ENCODE measurements at regions not wholly inside any gene's neighbourhood (a gene's known extent, or its start where the extent isn't known, plus 50 kb on each side); places are given as distances from the start of the nearest gene placed in this dataset.

DNA sequence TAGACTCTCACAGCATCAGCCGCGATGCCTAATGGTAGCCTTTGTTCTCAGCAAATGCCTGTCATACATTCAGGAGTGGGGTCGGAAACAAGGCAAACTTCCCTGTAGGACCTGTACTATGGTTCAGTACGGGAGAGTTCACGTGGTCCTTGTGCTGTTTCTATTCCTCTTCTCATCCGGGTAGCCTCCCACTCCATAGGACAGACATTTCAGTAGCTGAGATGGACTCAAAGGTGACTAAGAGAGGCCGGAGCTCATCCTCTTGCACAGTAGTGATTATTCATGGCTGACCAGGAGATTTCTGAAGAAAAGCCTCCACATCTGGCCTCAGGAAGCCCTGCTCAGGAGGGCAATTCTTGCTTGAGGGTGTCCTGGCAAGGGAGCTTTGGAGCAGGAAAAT is 117.8 kb upstream of the SPRED2 start:
- no peak for DNase-seq

DNA sequence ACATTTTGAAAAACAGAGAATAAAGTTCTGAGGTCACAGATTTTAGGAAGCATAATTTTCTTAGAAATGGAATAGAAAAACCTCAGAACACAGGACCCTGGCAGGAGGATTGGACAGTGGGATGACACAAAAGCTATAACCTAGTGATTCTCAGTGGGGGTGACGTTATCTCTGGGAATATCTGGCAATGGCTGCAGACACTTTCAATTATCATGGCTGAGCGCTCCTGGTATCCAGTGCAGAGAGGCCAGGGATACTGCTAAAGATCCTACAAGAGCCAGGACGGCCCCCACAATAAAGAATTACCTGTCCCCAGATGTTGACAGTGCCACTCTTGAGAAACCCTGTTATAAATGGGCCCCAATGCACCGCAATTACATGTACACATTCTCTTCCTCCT is 117.2 kb upstream of the SPRED2 start:
- no peak for DNase-seq

DNA sequence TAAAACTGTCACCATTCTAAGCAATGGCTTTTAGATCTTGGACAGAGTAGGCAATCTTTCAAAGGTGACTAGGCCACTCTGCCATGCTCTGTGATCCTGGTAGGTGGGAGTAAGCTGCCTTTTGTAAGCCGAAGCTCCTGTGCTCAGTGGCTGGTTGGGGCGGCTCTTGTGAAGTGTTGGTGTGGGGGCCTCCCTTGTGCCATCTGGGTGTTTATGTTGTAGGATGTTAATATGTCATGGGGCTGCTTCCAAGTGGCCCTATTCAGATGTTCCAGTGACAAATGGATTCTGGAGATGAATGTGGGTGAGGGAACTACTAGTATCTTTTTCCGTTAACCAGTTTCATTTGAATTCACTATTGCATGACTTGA is 116.8 kb upstream of the SPRED2 start:
- no peak for DNase-seq

DNA sequence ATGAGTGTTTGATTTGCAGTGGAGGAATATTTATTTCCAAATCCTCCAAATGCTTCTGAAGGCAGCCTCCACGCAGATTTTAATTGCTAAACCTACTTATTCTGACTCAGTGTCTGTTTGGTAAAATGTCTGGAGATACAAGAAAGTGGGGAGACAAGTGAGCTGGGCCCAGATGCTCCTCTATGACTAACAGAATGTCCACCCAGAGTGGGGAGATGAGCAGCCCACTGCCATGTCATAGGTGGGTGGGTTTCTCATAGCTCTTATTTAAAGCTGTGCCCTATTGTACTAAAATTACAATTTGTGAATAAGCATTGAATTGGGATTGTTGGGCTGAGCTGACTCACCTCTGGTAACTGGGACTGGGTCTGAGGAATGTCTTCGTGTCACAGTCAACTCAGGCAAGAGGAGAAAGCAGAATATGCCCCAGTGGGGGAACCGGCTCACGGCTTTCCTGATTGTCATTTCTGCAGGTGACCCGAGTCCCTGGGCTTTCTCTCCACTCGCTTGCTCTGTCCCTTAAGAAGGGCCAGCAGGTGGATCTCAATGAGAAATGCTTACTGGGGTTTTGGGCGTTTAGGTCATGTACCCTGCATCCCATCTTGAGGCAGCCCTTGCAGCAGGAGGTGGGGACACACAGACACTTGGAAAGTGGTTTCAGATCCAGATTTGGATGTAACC is 116.3 kb upstream of the SPRED2 start:
- peak; percentile 46 for DNase-seq

DNA sequence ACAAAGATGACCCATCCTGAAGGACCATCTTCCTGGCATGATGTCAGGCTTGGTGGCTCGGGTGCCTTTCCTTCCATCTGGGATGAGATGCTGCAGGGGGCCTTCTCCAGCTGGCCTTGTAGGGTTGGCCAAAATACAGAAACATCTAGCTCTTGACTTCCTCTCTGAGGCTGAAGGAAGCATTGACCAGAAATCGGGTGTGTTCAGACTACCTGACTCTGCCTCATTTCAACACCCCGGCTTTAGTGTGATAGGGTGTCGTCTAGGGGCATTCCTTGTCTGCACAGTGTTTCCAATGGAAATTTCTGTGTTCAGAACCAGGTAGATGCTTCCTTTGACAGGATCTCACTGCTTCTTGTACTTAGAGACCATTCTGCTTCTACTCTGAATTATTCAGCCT is 115.7 kb upstream of the SPRED2 start:
- no peak for DNase-seq

DNA sequence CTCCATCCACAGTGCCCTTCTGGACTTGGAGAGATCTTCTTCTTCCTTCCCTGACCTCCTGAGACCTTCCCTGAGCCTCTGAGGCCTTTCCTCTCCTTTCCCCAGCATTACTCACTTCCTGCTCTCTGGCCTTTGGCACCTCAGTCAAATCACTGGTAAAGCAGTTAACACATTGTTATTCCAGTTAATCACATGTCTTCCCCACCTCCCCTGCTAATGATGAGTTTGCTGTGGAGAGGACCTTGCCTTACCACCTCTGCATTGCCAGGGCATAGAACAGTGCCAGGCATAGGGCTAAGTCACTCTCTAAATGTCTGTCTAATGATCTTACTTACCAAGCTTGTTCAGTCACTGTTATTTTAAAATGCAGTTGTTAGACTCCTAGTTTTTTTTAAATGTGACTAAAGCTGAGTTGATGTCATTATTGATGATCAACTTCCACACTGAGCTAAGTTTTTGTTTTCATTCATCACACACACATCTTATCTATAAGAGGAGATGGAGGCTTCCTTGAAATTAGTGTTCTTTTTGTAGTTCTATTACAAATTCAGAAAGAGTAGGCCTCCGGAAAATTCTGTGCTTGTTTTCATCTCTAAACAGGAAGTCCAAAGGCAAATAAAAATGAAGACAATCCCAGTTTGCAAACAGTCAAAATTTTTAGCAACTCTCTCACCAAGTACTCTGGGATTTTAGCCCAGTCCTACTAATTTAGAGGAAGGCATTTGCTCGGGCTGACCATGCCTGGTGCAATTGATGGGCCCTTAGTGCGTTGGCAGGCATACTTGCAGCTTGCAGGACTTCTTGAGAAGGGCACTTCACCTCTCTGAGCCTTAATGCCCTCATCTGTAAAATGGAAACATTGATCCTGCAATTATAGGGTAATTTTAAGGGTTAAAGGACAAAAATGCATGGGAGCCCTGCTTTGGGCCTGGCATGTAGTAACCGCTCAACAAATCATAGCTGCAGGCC is 113.7 kb upstream of the SPRED2 start:
- peak; percentile 53 for DNase-seq

DNA sequence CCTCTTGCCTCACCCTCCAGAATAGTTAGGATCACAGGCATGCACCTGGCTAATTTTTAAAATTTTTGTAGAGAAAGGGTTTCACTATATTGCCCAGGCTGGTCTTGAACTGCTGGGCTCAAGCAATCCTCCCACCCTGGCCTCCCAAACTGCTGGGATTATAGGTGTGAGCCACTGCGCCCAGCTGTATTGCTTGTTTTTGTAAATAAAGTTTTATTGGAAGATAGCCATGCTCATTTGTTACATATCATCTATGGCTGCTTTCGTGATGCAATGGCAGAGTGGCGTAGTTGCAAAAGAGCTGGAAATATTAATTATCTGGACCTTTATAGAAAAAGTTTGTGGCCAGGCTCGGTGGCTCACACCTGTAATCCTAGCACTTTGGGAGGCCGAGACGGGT is 109.4 kb upstream of the SPRED2 start:
- DNase-seq = no peak

DNA sequence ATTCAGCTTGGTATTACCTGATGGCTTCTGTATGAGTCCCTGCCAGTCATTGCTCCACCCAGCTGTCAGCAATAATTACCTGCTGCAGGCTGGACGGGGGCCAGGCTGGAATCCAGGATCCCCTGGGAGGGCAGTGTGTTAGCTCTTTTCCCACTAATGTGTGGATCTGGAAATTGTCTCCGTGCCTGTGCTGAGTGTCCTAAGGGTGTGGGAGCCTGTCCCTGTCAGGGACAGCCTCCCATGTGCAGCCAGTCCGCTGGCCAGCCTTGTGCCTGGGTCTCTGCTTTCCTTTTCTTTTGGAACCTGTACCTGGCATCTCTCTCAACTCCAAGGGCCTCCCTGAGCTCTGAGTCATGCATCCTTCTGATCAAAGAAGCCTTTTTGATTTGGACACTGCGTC is 107.2 kb upstream of the SPRED2 start:
- no peak for DNase-seq

DNA sequence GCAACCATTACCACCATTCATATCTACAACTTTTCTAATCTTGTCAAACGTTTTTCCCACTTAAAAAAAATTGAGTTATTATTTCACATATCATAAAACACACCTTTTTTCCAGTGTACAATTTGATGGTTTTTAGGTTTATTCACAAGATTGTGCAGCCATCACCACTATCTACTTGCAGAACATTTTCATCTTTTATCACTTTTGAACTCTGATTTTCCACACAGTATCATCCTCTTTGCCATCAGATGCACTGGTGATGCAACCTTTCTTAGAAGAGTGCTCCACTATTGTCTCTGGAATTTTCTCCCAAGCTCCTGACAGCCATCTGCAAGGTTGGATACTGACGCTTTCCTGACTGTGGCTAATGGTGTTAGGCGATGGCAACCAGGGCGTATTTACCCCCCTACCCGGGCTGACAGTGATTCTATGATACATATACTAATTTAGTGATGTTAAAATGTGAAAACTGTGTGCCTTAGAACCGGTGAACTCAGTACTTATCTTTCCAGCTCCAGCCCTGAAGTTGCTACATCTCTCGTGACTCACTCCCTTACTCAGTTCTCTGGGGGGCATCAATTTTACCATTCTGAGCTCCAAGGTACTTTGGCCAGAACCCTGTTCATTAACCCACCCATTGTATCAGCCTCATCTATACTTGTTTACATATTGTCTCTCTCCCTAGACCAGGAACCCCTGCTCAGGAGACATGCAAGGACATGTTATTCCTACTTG is 105.4 kb upstream of the SPRED2 start:
- DNase-seq = peak; percentile 41

DNA sequence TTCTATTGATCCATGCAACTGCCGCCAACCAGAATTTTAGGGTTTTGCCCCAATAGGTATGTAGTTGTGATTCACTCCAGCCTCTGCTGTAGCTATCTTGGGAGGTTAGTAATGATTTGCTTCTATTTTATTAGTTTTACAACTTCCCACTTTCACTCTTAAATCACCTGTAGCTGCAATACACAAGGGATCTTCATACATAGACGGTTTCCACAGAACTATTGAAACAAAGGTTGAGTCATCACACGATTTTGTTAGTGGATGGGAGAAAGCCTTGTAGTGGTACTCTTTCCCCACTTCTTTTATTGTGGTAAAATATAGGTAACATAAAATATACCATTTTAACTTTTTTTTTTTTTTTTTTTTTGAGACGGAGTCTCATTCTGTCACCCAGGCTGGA is 104.2 kb upstream of the SPRED2 start:
- no peak for DNase-seq

DNA sequence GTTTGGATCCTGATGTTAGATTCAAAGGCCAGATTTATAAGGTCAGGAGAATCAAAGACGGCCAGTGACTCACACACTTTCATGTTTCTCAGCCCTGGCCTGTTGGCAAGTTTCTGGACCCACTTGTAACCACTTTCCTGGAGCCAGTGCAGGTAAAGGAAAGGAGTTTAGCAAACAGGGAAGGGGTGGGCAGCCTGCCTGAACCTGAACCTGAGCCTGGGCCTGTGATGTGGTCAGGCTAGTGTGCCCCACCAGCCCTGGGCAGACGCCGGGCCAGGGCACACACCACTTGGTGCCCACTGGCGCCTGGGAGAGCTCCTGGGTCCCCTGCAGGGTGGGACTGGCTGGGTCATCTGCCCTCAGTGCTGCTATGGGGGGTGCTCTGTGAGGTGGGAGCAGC is 100.5 kb upstream of the SPRED2 start:
- no peak for DNase-seq

DNA sequence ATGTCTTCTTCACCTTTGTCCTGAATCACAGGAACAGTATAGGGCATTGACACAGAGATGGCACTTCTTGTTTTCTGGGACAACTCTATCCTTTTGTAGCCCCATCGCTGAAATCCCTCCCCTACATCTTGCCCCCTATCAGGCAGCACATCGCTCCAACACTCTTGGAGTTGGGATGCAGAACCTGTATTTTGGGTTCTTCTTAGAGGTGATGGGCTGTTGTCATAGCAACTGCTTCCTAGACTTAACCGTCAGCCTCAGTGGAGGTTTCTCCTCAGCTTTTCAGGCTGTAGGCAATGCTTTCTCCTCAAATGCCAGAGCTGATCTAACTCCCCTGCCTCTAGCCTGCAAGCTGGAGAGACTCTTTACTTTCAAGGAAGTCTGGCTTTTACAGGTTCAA is 99.9 kb upstream of the SPRED2 start:
- DNase-seq = no peak

DNA sequence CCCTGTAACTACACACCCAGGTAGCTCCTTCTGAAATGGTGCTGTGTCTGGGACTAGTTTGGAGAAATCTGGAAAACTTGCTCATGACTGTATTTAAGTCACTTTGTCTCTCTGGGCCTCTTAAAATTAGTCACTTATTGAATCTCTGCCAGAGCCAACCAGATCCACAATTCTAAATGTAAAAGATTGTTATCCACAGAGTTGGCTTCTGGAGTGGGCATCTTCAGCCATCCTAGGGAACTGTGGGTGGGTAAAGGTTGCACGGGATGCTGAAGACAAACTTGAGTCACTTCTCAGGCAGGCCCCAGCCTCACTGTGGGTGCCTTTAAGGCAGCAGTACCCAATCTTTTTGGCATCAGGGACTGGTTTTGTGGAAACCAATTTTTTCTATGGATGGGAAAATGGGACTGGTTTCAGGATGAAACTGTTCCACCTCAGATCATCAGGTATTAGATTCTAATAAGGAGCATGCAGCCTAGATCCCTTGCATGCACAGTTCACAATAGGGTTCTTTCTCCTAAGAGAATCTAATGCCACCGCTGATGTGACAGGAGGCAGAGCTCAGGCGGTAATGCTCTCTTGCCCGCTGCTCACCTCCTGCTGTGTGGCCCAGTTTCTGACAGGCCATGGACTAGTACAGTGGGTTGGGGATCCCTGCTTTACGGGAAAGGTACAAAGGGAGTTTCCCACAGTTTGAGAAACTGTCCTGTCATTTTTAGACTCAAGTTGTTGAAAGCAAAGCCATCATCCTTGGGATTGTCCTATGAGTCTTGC is 98.3 kb upstream of the SPRED2 start:
- DNase-seq = peak; percentile 67

DNA sequence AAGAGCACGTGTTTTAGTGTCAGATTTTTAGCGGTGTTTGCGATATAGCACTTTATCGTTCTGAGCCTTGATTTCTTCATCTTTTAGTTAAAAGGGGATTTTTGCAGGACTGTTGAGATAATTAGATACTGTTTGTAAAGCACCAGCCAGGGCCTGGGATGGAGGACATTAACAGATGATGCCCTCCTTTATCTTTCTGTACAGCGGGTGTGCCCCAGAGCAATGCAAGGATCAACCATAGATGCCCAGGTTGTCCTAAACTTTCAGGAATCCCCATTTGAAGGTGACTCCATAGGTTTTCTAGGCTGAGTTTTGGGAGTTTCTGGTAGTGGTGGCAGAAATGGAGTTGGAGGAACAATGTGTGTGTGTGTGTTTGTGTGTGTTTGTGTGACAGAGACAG is 97.0 kb upstream of the SPRED2 start:
- DNase-seq = no peak

DNA sequence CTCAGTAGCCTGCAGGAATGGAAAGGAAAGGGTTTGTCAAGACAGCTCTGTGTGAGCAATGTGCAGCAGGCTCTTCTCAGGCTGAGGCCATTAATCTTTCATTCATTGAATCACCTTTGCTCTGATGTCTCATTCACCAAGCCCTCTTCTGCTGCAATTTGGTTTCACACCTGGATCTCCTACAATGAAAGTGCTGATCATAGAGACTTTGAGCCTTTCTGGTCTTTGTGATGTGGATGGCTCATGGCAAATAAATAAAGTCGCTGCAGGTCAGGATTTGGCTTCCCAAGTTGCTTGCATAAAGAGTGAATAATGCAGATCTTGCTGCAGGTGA is 95.8 kb upstream of the SPRED2 start:
- no peak for DNase-seq

DNA sequence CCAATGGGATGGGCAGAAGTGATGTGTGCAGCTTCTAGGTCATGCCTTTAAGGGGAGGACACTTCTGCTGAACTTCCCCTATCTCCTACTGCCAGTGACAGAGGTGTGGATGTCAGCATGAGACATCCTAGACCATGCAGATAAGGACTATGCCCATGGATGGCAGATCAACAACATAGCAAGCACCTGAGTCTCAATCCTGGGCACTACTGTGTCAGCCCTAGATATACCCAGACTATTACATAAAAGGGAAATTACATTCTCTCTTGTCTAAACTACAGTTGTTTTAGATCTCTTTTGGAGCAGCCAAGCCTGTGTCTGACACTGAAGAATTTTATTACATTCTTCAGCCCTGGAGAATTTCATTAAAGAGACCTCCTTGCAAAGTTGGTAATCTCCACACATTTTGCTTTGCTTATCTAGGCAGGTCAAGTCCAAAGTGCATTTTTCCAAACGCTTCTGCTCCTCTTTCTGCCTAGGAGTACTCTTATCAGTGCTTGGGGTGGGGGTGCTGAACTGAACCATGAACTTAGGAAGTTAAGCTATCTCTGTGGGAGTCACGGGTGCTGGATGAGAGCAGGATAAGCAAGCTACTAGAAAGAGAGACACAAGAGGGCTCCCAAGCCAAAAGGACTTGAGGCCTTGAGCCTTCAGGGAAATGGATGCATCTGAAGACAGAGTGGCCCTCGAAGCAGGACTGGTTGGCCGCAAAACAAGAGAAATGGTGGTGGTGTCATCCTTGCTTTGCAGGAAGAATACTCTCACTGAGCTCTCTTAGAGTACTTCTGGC is 95.2 kb upstream of the SPRED2 start:
- DNase-seq = no peak

DNA sequence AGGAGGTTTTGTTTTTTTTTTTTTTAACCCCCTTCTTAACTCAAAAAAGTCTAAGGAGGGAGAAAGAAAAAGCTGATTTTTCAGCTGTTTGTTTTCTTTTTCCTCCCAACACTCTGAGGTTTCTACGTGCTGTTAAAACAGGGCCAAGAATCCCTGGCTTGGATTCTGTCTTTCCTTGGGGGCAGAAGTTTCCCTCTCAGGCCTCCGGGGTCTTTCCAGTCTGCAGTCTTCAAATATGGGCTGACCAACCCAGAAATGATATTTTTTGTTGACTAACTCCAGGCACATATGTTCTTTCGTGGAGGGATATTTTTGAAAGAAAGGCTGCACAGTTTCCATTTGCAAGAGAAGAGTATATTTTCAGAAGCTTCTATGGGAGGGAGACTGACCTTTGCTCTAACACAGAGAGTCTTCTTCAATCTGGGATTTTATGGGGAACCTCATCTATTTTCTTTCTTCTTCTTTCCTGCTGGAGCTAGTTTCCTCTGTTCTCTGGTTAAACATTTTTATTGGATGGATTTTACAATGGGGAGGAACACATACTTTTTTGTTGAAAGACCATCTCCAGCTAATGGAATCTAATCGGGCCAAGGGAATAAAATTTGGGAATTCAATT is 93.3 kb upstream of the SPRED2 start:
- DNase-seq = no peak

DNA sequence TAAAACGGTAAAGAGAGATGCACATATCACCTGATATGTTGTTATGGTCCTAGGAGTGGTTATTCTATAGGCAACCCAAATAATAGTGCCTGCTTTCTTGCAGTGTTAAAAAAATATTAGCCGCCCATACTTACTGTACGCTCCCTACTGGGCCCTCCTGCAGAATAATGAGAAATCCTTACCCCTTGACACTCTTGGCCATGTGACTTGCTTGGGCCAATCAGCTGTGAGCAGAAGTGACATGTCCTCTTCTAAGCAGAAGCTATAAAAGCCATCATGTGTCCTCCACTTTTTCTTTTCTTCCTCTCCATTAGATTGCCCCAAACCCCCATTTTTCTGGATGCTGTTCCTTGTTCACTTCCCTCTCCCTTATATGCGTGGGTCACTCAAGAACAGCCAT is 90.5 kb upstream of the SPRED2 start:
- DNase-seq = no peak

DNA sequence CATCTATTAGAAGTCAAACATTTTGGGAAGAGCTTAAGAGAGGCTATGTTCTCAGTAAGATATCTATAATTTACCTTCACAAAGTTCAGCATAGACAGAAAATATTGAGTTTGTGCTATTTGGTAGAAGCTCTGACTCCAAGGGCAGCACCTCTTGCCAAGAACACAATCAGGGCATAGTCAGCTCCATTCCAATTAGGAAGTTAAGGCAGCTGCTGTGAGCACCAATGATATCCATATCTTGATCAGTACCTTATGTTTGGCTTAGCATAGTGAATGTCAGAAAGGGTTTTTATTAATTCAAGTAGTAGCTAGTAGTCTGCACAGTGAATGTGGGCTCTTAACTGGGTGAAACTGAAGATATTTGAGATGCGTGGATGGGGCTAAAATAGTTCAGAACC is 86.4 kb upstream of the SPRED2 start:
- no peak for DNase-seq

DNA sequence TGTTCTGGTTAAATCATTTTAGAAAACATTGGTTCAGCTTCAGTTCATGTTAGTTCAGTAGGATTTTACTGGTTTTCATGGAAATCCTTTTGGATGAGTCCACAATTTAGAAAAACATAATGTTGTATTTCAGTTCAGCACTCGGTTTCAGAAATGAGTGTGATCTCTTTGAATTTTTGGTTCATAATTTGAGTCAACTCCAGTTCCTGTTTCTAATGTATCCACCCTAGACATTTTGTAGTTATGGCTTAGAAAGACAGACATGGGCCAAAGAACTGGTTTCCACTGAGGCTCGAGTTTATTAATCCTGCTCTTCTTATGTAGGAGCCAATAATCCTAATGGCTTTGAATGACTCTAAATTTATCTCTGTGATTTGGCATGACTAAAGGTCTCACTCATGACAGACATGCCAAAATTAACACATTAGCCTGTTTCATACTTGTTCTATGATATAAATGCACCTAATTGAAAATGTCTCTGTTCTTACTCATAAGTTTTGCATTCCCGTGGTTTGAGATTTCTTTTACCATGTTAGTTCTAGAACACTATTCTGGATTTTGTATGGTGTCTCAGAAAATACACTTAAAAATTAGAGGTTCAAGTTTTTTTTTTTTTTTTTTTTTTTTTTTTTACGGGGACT is 82.3 kb upstream of the SPRED2 start:
- peak; percentile 84 for DNase-seq

DNA sequence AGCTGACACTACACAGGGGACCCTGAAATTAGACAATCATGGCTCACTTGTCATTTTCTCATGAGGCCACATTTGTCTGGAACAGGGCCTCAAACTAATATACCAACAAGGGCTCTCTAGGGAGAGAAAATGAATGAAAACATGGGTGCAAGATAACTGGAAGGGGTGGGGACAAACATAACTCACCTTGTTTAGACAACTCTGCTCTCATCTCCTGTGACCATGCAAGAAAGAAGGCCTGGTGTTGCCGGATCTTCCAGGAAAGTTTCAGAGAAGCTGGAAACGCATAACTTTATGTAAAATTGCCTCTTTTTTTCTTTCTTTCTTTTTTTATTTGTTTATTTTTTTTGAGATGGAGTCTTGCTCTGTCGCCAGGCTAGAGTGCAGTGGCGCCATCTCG is 80.4 kb upstream of the SPRED2 start:
- no peak for DNase-seq
